Upper lobe of left lung (tissue), 6 donors: ENCODE measurements at regions not wholly inside any gene's neighbourhood (a gene's known extent, or its start where the extent isn't known, plus 50 kb on each side); places are given as distances from the start of the nearest gene placed in this dataset.

ENCODE experiments used
- ATAC-seq, 2 donors: fragments of 200-7000 bp; cut with Tn5 transposase; one replicate each; pipeline ENCODE4 v1.9.1; 2022; ENCODE audit warnings: mild to moderate bottlenecking in 2 of 2, moderate library complexity in 2 of 2; ENCODE audit not compliant: low FRiP score in 2 of 2
- DNase-seq, 2 donors: peaks; one replicate each; pipeline ENCODE4 v3.0.0-alpha.2; 2019 to 2020
- H3K27ac ChIP-seq, 4 donors: fragments of 200-600 bp; sonication (generic); one replicate each; pipeline ENCODE4 v1.5.1; 2016 to 2019
- H3K27me3 ChIP-seq, 4 donors: fragments of 200-600 bp; sonication (generic); one replicate each; pipeline ENCODE4 v1.5.1; 2017 to 2019
- H3K36me3 ChIP-seq, 4 donors: fragments of 200-600 bp; sonication (generic); one replicate each; pipeline ENCODE4 v1.5.1; 2016 to 2019
- H3K4me1 ChIP-seq, 4 donors: fragments of 200-600 bp; sonication (generic); one replicate each; pipeline ENCODE4 v1.5.1; 2018 to 2019
- H3K4me3 ChIP-seq, 4 donors: fragments of 200-600 bp; sonication (generic); one replicate each; pipeline ENCODE4 v1.5.1; 2017 to 2019; ENCODE audit warnings: mild to moderate bottlenecking in 2 of 4, moderate library complexity in 1 of 4
- H3K9me3 ChIP-seq, 4 donors: fragments of 200-600 bp; sonication (generic); one replicate each; pipeline ENCODE4 v1.5.1; 2018 to 2019
- CTCF ChIP-seq, 6 experiments: fragments of 450-650 bp in 4 of 6; fragments of 200-600 bp in 2 of 6; sonication (generic) in 2 of 6; IDR thresholded peaks; one replicate each; pipeline ENCODE4 v1.5.1; 2016 to 2019; ENCODE audit warnings: antibody characterized with exemption in 6 of 6
- EP300 ChIP-seq, 4 donors: sonication (generic); formaldehyde crosslinking; IDR thresholded peaks; one replicate each; pipeline ENCODE4 v1.5.1; 2017; ENCODE audit warnings: antibody characterized with exemption in 4 of 4, control low read depth in 2 of 4
- POLR2A ChIP-seq, 4 donors: fragments of 450-650 bp; IDR thresholded peaks; one replicate each; pipeline ENCODE4 v1.5.1; 2016 to 2017; ENCODE audit warnings: antibody characterized with exemption in 4 of 4, mild to moderate bottlenecking in 2 of 4
- POLR2AphosphoS5 ChIP-seq, 2 donors: sonication (generic); formaldehyde crosslinking; IDR thresholded peaks; one replicate each; pipeline ENCODE4 v1.5.1; 2017; ENCODE audit warnings: antibody characterized with exemption in 2 of 2
- WGBS, 2 donors: methylation state at CpG; one replicate each; pipeline ENCODE4 v1.1.5; 2017 to 2018; 5-methylcytosine and 5-hydroxymethylcytosine counted together
- donor health status: DM: no; HTN: no; CAD: no; lungs with moderate emphysema.
- donor health status: DM: no; HTN: yes; CAD: no; lungs with severe emphysema.

- H3K9me3 ChIP-seq = no peaks in the 10 kb centered on the region
- H3K27ac ChIP-seq = no peak overlapping the region
- H3K27me3 ChIP-seq = no peaks in the 10 kb centered on the region
- H3K4me3 ChIP-seq = no peak overlapping the region
- H3K36me3 ChIP-seq = no peaks in the 10 kb centered on the region
- TF ChIP-seq CTCF (IDR thresholded peaks at IDR 0.05) = no peak
- no peak for TF ChIP-seq EP300 (IDR thresholded peaks at IDR 0.05)
- no peak for TF ChIP-seq POLR2AphosphoS5 (IDR thresholded peaks at IDR 0.05)
- TF ChIP-seq POLR2A (IDR thresholded peaks at IDR 0.05) = no peak
- WGBS, 2 donors = 74 to 78% methylated on average over 4 of the region's 4 CpGs
- H3K4me1 ChIP-seq = no peaks in the 10 kb centered on the region
- no peak for DNase-seq
- ATAC-seq = peak in 1 of 2 donors; percentile 91
Observed at GRCh38 chr6:121748376-121748775, 312.9 kb downstream of the GJA1 start.

GRCh38 chr6:121748850-121749249, 313.4 kb downstream of the GJA1 start:
- 95 to 97% methylated on average over 2 of the region's 2 CpGs for WGBS, 2 donors
- TF ChIP-seq POLR2A (IDR thresholded peaks at IDR 0.05) = no peak
- TF ChIP-seq POLR2AphosphoS5 (IDR thresholded peaks at IDR 0.05) = no peak
- DNase-seq (no peak), ATAC-seq (no peak)
- H3K4me1 ChIP-seq = no peaks in the 10 kb centered on the region
- no peak overlapping the region for H3K27ac ChIP-seq
- H3K27me3 ChIP-seq = no peaks in the 10 kb centered on the region
- no peaks in the 10 kb centered on the region for H3K36me3 ChIP-seq
- no peaks in the 10 kb centered on the region for H3K9me3 ChIP-seq
- no peak overlapping the region for H3K4me3 ChIP-seq

GRCh38 chr6:121755485-121755884, 320.0 kb downstream of the GJA1 start:
- TF ChIP-seq POLR2AphosphoS5 (IDR thresholded peaks at IDR 0.05) = no peak
- TF ChIP-seq CTCF (IDR thresholded peaks at IDR 0.05) = no peak
- no peak for TF ChIP-seq POLR2A (IDR thresholded peaks at IDR 0.05)
- no peak for TF ChIP-seq EP300 (IDR thresholded peaks at IDR 0.05)
- Histone ChIP-seq H3K36me3 (no peaks in the 10 kb centered on the region), H3K27ac (no peak overlapping the region), H3K27me3 (no peaks in the 10 kb centered on the region), H3K9me3 (no peaks in the 10 kb centered on the region), H3K4me3 (no peak overlapping the region), H3K4me1 (no peaks in the 10 kb centered on the region)
- no peak for ATAC-seq
- no peak for DNase-seq
- WGBS, 2 donors = 93 to 94% methylated on average over 1 of the region's 1 CpG

- H3K9me3 ChIP-seq = no peaks in the 10 kb centered on the region
- no peak overlapping the region for H3K27ac ChIP-seq
- H3K27me3 ChIP-seq = no peaks in the 10 kb centered on the region
- 73 to 80% methylated on average over 1 of the region's 1 CpG for WGBS, 2 donors
- H3K4me1 ChIP-seq = no peaks in the 10 kb centered on the region
- DNase-seq = no peak
- TF ChIP-seq CTCF (IDR thresholded peaks at IDR 0.05) = no peak
- TF ChIP-seq POLR2AphosphoS5 (IDR thresholded peaks at IDR 0.05) = no peak
- TF ChIP-seq POLR2A (IDR thresholded peaks at IDR 0.05) = no peak
- no peak overlapping the region for H3K4me3 ChIP-seq
- H3K36me3 ChIP-seq = no peaks in the 10 kb centered on the region
- ATAC-seq = no peak
Observed at GRCh38 chr6:121756666-121757065, 321.2 kb downstream of the GJA1 start.

GRCh38 chr6:121759370-121759769, 323.9 kb downstream of the GJA1 start:
- WGBS, 2 donors = 48 to 50% methylated on average over 1 of the region's 1 CpG
- H3K9me3 ChIP-seq = no peaks in the 10 kb centered on the region
- no peak overlapping the region for H3K4me3 ChIP-seq

More at GRCh38 chr6:121759370-121759769, 323.9 kb downstream of the GJA1 start:
- DNase-seq (no peak), ATAC-seq (no peak)
- H3K36me3 ChIP-seq = no peaks in the 10 kb centered on the region
- no peak overlapping the region for H3K27ac ChIP-seq
- H3K4me1 ChIP-seq = no peaks in the 10 kb centered on the region
- no peaks in the 10 kb centered on the region for H3K27me3 ChIP-seq
- TF ChIP-seq CTCF (IDR thresholded peaks at IDR 0.05) = no peak
- no peak for TF ChIP-seq POLR2A (IDR thresholded peaks at IDR 0.05)
- TF ChIP-seq EP300 (IDR thresholded peaks at IDR 0.05) = no peak
- no peak for TF ChIP-seq POLR2AphosphoS5 (IDR thresholded peaks at IDR 0.05)
